AG04450 (cell line): ENCODE measurements at regions not wholly inside any gene's neighbourhood (a gene's known extent, or its start where the extent isn't known, plus 50 kb on each side); places are given as distances from the start of the nearest gene placed in this dataset.

Experiments
- CTCF ChIA-PET: fragments of 300-600, 350-600 bp; formaldehyde crosslinking; extraction: SDS; loops from one replicate; lab custom pipeline; 2022; ENCODE audit warnings: antibody characterized with exemption, inconsistent platforms; lab: Charles Lee
- POLR2A ChIA-PET: fragments of 350-600 bp; formaldehyde crosslinking; extraction: SDS; loops from one replicate; lab custom pipeline; 2021; ENCODE audit warnings: antibody characterized with exemption, inconsistent platforms; lab: Yijun Ruan, JAX
- DNase-seq: peaks from one replicate; pipeline ENCODE4 v3.0.0-alpha.2; 2011; ENCODE audit warnings: low read depth, low spot score
- H3K27ac ChIP-seq: one replicate; pipeline ENCODE4 v1.5.1; 2012; ENCODE audit warnings: low read depth, low read length, control low read depth
- H3K27me3 ChIP-seq: one replicate; pipeline ENCODE4 v1.6.0; 2012; ENCODE audit warnings: low read length; ENCODE audit not compliant: control insufficient read depth, insufficient read depth
- H3K4me3 ChIP-seq: 2 replicates; pipeline ENCODE4 v1.5.1; 2011; ENCODE audit warnings: mild to moderate bottlenecking, low read depth, low read length, control low read depth
- H3K9me3 ChIP-seq: 2 replicates; pipeline ENCODE4 v1.5.1; 2012; ENCODE audit warnings: low read length; ENCODE audit not compliant: control insufficient read depth, insufficient read depth
- TF ChIP-seq, protein P1 (sequence below): IDR thresholded peaks from 2 replicates; pipeline ENCODE4 v1.5.1; 2011; ENCODE audit warnings: low read depth, low read length, control low read depth, inconsistent platforms

DNA sequence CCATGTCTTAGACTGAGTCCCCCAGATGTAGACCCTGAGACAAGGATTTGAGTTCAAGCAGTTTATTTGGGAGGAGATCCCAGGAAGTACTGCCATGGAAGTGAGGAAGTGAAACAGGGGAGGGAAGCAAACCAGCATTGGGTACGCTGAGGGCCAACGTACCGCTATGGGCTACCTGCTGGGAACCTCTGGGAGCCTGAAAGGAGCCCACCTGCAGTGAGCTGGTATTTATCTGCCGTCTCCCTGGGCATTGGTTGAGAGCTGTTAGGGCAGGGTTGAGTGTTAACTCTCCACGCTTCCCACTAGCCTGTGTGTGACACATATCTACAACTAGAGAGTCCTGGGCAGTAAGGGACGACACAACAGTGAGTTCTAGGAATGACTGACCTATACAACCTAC lies 131.6 kb upstream of the SLC24A2 start:
- no peak for DNase-seq
- no peak overlapping the region for H3K27ac ChIP-seq
- TF ChIP-seq, protein P1, sequence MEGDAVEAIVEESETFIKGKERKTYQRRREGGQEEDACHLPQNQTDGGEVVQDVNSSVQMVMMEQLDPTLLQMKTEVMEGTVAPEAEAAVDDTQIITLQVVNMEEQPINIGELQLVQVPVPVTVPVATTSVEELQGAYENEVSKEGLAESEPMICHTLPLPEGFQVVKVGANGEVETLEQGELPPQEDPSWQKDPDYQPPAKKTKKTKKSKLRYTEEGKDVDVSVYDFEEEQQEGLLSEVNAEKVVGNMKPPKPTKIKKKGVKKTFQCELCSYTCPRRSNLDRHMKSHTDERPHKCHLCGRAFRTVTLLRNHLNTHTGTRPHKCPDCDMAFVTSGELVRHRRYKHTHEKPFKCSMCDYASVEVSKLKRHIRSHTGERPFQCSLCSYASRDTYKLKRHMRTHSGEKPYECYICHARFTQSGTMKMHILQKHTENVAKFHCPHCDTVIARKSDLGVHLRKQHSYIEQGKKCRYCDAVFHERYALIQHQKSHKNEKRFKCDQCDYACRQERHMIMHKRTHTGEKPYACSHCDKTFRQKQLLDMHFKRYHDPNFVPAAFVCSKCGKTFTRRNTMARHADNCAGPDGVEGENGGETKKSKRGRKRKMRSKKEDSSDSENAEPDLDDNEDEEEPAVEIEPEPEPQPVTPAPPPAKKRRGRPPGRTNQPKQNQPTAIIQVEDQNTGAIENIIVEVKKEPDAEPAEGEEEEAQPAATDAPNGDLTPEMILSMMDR: no peak
- POLR2A ChIA-PET: no interaction called here
- CTCF ChIA-PET: interaction anchor here (1.0 kb wide), 1 partner anchor 448 kb away, joined by 3 read pairs; no protein-coding TSS in a partner anchor
- H3K27me3 ChIP-seq: no peaks in the 10 kb centered on the region
- H3K4me3 ChIP-seq: no peak overlapping the region
- no peaks in the 10 kb centered on the region for H3K9me3 ChIP-seq

DNA sequence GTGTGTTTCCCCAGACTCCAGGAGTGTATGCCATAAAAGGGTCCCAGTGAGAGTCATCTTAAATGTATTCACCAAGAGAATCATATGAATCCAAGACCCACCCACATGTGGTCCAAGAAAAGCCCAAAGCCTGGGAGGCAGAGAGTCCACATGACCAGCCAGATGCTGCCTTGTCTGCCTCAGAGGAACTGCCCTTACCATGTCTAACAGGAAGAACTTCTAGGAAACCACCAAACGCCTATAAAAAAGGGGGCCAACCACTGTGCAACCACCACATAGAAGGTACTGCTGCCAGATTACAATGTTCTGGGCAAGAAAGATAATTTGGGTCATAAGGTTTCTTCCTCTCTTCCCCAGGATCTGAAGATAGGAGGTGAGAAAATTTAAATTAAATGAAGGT lies 129.8 kb upstream of the SLC24A2 start:
- CTCF ChIA-PET: interaction anchor here (1.2 kb wide), 1 partner anchor 454 kb away, joined by 6 read pairs; no protein-coding TSS in a partner anchor
- H3K27ac ChIP-seq: no peak overlapping the region
- no peaks in the 10 kb centered on the region for H3K9me3 ChIP-seq
- H3K4me3 ChIP-seq: no peak overlapping the region
- H3K27me3 ChIP-seq: no peaks in the 10 kb centered on the region
- POLR2A ChIA-PET: no interaction called here
- DNase-seq: no peak
- TF ChIP-seq, protein P1: no peak

DNA sequence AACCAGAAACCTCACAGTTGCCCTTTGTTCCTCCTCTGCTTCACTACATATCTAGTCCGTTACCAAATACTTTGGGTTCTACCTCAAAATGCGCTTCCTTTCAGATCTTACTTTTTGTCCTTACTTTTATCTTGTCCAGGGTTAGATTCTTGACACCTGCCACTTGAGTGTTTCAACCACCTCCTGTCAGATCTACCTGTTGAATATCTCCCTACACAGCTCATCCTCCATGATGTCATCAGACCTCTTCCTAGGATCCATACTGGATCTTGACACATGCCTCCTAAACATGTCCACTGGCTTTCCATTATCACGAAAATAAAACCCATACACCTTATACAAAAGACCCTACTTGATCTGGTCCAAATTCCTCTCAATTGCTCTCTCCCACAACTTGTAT lies 125.2 kb upstream of the SLC24A2 start:
- ChIA-PET CTCF (interaction anchor here (1.0 kb wide), 1 partner anchor 8 kb away, joined by 4 read pairs; no protein-coding TSS in a partner anchor), POLR2A (no interaction called here)
- H3K4me3 ChIP-seq: no peak overlapping the region
- TF ChIP-seq, protein P1: no peak
- H3K27ac ChIP-seq: no peak overlapping the region
- peaks cover 3% of the 10 kb centered on the region for H3K27me3 ChIP-seq
- H3K9me3 ChIP-seq: no peaks in the 10 kb centered on the region
- DNase-seq: no peak

DNA sequence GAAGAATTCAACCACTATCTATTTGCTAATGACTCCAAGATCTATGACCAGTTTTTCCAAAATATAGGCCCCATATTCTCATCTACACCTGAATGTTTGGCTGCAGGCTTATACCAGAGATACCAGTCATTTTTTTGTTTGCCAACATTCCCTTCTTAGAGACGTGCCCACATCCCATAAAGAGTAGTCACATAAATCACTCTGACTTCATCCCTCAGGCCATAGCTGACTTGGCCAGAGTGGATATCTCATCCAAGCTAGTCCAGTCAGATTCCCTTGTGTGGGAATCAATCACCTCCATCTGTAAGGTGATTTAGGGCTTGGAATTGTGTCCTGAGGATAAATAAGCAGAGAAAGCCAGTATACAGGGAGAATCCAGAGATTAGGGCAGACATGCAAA lies 124.3 kb upstream of the SLC24A2 start:
- H3K9me3 ChIP-seq: no peaks in the 10 kb centered on the region
- POLR2A ChIA-PET: no interaction called here
- peaks cover 3% of the 10 kb centered on the region for H3K27me3 ChIP-seq
- no peak overlapping the region for H3K4me3 ChIP-seq
- H3K27ac ChIP-seq: no peak overlapping the region
- CTCF ChIA-PET: interaction anchor here (1.0 kb wide), 1 partner anchor 9 kb away, joined by 4 read pairs; no protein-coding TSS in a partner anchor
- TF ChIP-seq, protein P1: no peak
- no peak for DNase-seq

DNA sequence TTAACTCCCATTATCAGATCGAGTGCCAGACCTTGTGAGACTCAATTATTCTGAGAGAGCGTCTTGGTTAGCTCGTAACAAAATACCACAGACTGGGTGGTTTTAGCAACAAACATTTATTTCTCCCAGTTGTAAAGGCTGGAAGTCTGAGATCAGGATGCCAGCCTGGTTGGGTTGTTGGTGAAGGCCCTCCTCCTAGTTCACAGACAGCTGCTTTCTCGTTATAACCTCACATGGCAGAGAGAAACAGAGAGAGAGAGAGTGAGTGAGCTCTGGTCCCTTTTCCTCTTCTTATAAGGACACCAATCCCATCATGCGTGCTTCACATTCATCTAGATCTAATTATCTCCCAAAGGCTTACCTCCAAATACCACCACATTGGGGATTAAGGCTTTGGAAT lies 114.2 kb upstream of the SLC24A2 start:
- ChIA-PET CTCF (no interaction called here), POLR2A (no interaction called here)
- DNase-seq: no peak
- Histone ChIP-seq H3K27ac (no peak overlapping the region), H3K27me3 (peaks cover under 1% of the 10 kb centered on the region), H3K4me3 (no peak overlapping the region), H3K9me3 (no peaks in the 10 kb centered on the region)
- TF ChIP-seq, protein P1: no peak
